Neural cell (in vitro differentiated cells): ENCODE measurements at regions not wholly inside any gene's neighbourhood (a gene's known extent, or its start where the extent isn't known, plus 50 kb on each side); places are given as distances from the start of the nearest gene placed in this dataset.

Experiments
- H2AFZ ChIP-seq: fragments of 200-600, 300-800 bp; sonication (generic), shearing (Covaris generic); 2 replicates; pipeline ENCODE4 v1.6.0; 2014; ENCODE audit warnings: low read depth, mild to moderate bottlenecking, antibody characterized with exemption, low read length, moderate library complexity
- H3F3A ChIP-seq: fragments of 200-600 bp; shearing (Covaris generic); 2 replicates; pipeline ENCODE4 v1.6.1; 2016; ENCODE audit warnings: mild to moderate bottlenecking, moderate library complexity, mixed read lengths, antibody characterized with exemption, low read length; ENCODE audit not compliant: insufficient read depth, poor library complexity, severe bottlenecking
- H3K27ac ChIP-seq: fragments of 200-600, 300-800 bp; sonication (generic), shearing (Covaris generic); 2 replicates; pipeline ENCODE4 v1.5.1; 2014; ENCODE audit warnings: mild to moderate bottlenecking, low read length, moderate library complexity
- H3K27me3 ChIP-seq: fragments of 300-800, 200-600 bp; sonication (generic), shearing (Covaris generic); 2 replicates; pipeline ENCODE4 v1.6.0; 2014; ENCODE audit warnings: mild to moderate bottlenecking, low read depth, low read length, moderate library complexity; ENCODE audit not compliant: insufficient read depth
- H3K36me3 ChIP-seq: fragments of 300-800, 200-600 bp; sonication (generic), shearing (Covaris generic); 2 replicates; pipeline ENCODE4 v1.5.1; 2014; ENCODE audit warnings: mild to moderate bottlenecking, antibody characterized with exemption, low read length, moderate library complexity; ENCODE audit not compliant: insufficient read depth
- H3K4me2 ChIP-seq: fragments of 300-800, 200-600 bp; sonication (generic), shearing (Covaris generic); 2 replicates; pipeline ENCODE4 v1.6.0; 2014; ENCODE audit warnings: mild to moderate bottlenecking, low read length
- H3K4me3 ChIP-seq: fragments of 300-800, 200-600 bp; sonication (generic), shearing (Covaris generic); 2 replicates; pipeline ENCODE4 v1.5.1; 2014; ENCODE audit warnings: mild to moderate bottlenecking, low read length, moderate library complexity
- H3K79me2 ChIP-seq: fragments of 200-600 bp; shearing (Covaris generic); replicated peaks from 2 replicates; pipeline ENCODE4 v1.6.0; 2014; ENCODE audit warnings: mild to moderate bottlenecking, low read length, moderate library complexity; ENCODE audit not compliant: insufficient read depth
- H3K9ac ChIP-seq: fragments of 300-800, 200-600 bp; sonication (generic), shearing (Covaris generic); 2 replicates; pipeline ENCODE4 v1.6.1; 2016; ENCODE audit warnings: mild to moderate bottlenecking, low read length, mixed read lengths
- H3K9me2 ChIP-seq: fragments of 200-600 bp; shearing (Covaris generic); 2 replicates; pipeline ENCODE4 v1.6.1; 2016; ENCODE audit warnings: mild to moderate bottlenecking, low read length, mixed read lengths; ENCODE audit not compliant: insufficient read depth
- H3K9me3 ChIP-seq: fragments of 200-600, 300-800 bp; sonication (generic), shearing (Covaris generic); 2 replicates; pipeline ENCODE4 v1.6.1; 2016; ENCODE audit warnings: mild to moderate bottlenecking, mixed run types, low read length, moderate library complexity, mixed read lengths
- H4K20me1 ChIP-seq: fragments of 200-600 bp; shearing (Covaris generic); 2 replicates; pipeline ENCODE4 v1.6.1; 2016; ENCODE audit warnings: mild to moderate bottlenecking, mixed run types; ENCODE audit not compliant: insufficient read depth
- EP300 ChIP-seq: fragments of 450-650 bp; conservative IDR thresholded peaks from 2 replicates; pipeline ENCODE4 v1.6.1; 2014; ENCODE audit warnings: antibody characterized with exemption, mild to moderate bottlenecking, moderate library complexity; ENCODE audit not compliant: poor library complexity, severe bottlenecking
- EZH2 ChIP-seq: fragments of 200-600, 300-800 bp; shearing (Covaris generic), sonication (generic); IDR thresholded peaks from 2 replicates; pipeline ENCODE4 v1.6.1; 2014; ENCODE audit warnings: antibody characterized with exemption, low read length, borderline replicate concordance, mild to moderate bottlenecking; ENCODE audit not compliant: insufficient read depth, poor library complexity, severe bottlenecking
- MXI1 ChIP-seq: fragments of 450-650 bp; conservative IDR thresholded peaks from 2 replicates; pipeline ENCODE4 v1.6.1; 2014; ENCODE audit warnings: antibody characterized with exemption, mild to moderate bottlenecking; ENCODE audit not compliant: poor library complexity, severe bottlenecking
- POLR2AphosphoS5 ChIP-seq: IDR thresholded peaks from 2 replicates; pipeline ENCODE4 v1.6.1; 2012
- RAD21 ChIP-seq: fragments of 450-650 bp; conservative IDR thresholded peaks from 2 replicates; pipeline ENCODE4 v1.6.1; 2014; ENCODE audit warnings: antibody characterized with exemption, mild to moderate bottlenecking, moderate library complexity
- SMC3 ChIP-seq: fragments of 450-650 bp; conservative IDR thresholded peaks from 2 replicates; pipeline ENCODE4 v1.6.1; 2014; ENCODE audit warnings: antibody characterized with exemption, mild to moderate bottlenecking, moderate library complexity; ENCODE audit not compliant: poor library complexity
- TAF1 ChIP-seq: IDR thresholded peaks from 2 replicates; pipeline ENCODE4 v1.6.1; 2012; ENCODE audit warnings: low read depth
- TF ChIP-seq, protein P1 (sequence below): fragments of 450-650 bp; IDR thresholded peaks from 2 replicates; pipeline ENCODE4 v1.5.1; 2014; ENCODE audit warnings: antibody characterized with exemption, mild to moderate bottlenecking, moderate library complexity; ENCODE audit not compliant: poor library complexity, severe bottlenecking
- TF ChIP-seq, protein P2 (sequence below): IDR thresholded peaks from 2 replicates; pipeline ENCODE4 v1.6.1; 2012; ENCODE audit warnings: borderline replicate concordance

DNA sequence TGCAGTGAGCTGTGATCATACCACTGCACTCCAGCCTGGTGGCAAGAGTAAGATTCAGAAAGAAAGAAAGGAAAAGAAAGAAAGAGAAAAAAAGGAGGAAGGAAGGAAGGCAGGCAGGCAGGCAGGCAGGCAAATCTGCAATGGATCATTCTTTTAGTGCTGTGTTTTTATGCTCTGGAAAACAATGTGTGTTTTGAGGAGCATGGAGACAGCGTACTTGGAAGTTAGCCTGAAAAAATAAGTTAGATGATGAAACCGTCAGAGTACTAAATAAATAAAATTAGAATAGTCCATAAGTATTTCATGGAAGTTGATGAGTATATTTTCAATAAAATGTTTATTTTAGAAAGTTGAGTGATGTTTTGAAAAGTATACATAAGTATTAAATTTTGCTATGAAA, 366.4 kb upstream of the CDH20 start:
- H3K27me3 ChIP-seq = no peaks in the 10 kb centered on the region
- H3K4me2 ChIP-seq = no peak overlapping the region

DNA sequence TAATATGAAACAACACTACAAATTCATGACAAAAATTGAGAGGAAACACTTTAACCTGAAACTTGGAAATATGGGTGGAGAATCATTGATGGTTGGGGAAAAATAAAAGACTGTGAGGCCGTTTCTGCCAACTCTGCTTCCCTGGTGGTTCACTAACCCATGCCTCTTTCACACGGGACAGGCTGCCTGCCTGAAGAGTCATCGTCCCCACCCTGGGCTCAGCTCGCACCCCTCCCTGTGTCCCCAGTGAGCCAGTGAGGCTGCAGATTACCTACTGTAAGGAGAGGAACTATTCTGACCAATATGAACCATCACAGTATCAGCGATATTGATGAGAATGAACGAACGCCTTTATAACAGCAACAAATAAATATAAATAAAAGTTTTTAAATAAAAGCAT, 357.8 kb upstream of the CDH20 start:
- Histone ChIP-seq H3K9ac (no peak overlapping the region), H3K36me3 (no peaks in the 10 kb centered on the region), H2AFZ (no peak overlapping the region), H3F3A (no peaks in the 10 kb centered on the region), H3K9me3 (no peaks in the 10 kb centered on the region), H4K20me1 (no peaks in the 10 kb centered on the region), H3K9me2 (no peaks in the 10 kb centered on the region), H3K27me3 (no peaks in the 10 kb centered on the region), H3K4me3 (no peak overlapping the region), H3K79me2 (no peaks in the 10 kb centered on the region), H3K27ac (no peak overlapping the region), H3K4me2 (no peak overlapping the region)
- TF ChIP-seq MXI1 = no peak
- no peak for TF ChIP-seq TAF1
- TF ChIP-seq EZH2 = no peak
- TF ChIP-seq SMC3 = no peak
- no peak for TF ChIP-seq RAD21

More for the DNA sequence above, 366.4 kb upstream of the CDH20 start:
- H3K4me3 ChIP-seq = no peak overlapping the region
- no peak for TF ChIP-seq SMC3
- no peak for TF ChIP-seq POLR2AphosphoS5
- TF ChIP-seq RAD21 = no peak
- TF ChIP-seq, protein P1, sequence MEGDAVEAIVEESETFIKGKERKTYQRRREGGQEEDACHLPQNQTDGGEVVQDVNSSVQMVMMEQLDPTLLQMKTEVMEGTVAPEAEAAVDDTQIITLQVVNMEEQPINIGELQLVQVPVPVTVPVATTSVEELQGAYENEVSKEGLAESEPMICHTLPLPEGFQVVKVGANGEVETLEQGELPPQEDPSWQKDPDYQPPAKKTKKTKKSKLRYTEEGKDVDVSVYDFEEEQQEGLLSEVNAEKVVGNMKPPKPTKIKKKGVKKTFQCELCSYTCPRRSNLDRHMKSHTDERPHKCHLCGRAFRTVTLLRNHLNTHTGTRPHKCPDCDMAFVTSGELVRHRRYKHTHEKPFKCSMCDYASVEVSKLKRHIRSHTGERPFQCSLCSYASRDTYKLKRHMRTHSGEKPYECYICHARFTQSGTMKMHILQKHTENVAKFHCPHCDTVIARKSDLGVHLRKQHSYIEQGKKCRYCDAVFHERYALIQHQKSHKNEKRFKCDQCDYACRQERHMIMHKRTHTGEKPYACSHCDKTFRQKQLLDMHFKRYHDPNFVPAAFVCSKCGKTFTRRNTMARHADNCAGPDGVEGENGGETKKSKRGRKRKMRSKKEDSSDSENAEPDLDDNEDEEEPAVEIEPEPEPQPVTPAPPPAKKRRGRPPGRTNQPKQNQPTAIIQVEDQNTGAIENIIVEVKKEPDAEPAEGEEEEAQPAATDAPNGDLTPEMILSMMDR = no peak
- no peak for TF ChIP-seq MXI1
- TF ChIP-seq, protein P2, sequence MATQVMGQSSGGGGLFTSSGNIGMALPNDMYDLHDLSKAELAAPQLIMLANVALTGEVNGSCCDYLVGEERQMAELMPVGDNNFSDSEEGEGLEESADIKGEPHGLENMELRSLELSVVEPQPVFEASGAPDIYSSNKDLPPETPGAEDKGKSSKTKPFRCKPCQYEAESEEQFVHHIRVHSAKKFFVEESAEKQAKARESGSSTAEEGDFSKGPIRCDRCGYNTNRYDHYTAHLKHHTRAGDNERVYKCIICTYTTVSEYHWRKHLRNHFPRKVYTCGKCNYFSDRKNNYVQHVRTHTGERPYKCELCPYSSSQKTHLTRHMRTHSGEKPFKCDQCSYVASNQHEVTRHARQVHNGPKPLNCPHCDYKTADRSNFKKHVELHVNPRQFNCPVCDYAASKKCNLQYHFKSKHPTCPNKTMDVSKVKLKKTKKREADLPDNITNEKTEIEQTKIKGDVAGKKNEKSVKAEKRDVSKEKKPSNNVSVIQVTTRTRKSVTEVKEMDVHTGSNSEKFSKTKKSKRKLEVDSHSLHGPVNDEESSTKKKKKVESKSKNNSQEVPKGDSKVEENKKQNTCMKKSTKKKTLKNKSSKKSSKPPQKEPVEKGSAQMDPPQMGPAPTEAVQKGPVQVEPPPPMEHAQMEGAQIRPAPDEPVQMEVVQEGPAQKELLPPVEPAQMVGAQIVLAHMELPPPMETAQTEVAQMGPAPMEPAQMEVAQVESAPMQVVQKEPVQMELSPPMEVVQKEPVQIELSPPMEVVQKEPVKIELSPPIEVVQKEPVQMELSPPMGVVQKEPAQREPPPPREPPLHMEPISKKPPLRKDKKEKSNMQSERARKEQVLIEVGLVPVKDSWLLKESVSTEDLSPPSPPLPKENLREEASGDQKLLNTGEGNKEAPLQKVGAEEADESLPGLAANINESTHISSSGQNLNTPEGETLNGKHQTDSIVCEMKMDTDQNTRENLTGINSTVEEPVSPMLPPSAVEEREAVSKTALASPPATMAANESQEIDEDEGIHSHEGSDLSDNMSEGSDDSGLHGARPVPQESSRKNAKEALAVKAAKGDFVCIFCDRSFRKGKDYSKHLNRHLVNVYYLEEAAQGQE = no peak
- TF ChIP-seq EP300 = no peak
- TF ChIP-seq TAF1 = no peak
- TF ChIP-seq EZH2 = no peak
- H2AFZ ChIP-seq = no peak overlapping the region
- H3K9me3 ChIP-seq = no peaks in the 10 kb centered on the region
- no peak overlapping the region for H3K9ac ChIP-seq
- no peaks in the 10 kb centered on the region for H3K79me2 ChIP-seq
- no peaks in the 10 kb centered on the region for H3K9me2 ChIP-seq
- no peaks in the 10 kb centered on the region for H3K36me3 ChIP-seq
- H3F3A ChIP-seq = no peaks in the 10 kb centered on the region
- no peaks in the 10 kb centered on the region for H4K20me1 ChIP-seq
- H3K27ac ChIP-seq = no peak overlapping the region

DNA sequence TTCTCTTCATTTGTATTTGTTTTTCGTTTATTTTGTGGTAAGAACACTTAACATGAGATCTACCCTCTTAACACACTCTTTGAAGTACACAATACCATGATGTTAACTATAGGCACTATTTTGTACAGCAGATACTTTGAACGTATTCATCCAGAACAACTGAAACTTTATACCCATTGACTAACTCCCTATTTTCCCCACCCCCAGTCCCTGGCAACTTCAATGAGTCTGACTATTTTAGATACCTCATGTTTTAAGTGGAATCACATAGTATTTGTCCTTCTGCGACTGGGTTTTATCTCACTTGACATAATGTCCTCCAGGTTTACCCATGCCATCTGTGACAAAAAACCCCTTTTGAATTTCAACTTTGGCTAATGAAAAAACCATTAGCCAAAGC, 356.3 kb upstream of the CDH20 start:
- Histone ChIP-seq H3F3A (no peaks in the 10 kb centered on the region), H3K9me2 (no peaks in the 10 kb centered on the region), H3K4me3 (no peak overlapping the region), H3K36me3 (no peaks in the 10 kb centered on the region), H2AFZ (no peak overlapping the region), H4K20me1 (no peaks in the 10 kb centered on the region), H3K79me2 (no peaks in the 10 kb centered on the region), H3K27me3 (no peaks in the 10 kb centered on the region), H3K9ac (no peak overlapping the region), H3K4me2 (no peak overlapping the region), H3K9me3 (no peaks in the 10 kb centered on the region), H3K27ac (no peak overlapping the region)
- no peak for TF ChIP-seq MXI1
